OCI-LY7 (cell line): ENCODE measurements at regions not wholly inside any gene's neighbourhood (a gene's known extent, or its start where the extent isn't known, plus 50 kb on each side); places are given as distances from the start of the nearest gene placed in this dataset.

Experiments
- EZH2phosphoT487 ChIP-seq: fragments of 200-600 bp; sonication (generic); IDR thresholded peaks from 2 replicates; pipeline ENCODE4 v1.6.1; 2018; ENCODE audit warnings: low read depth, borderline replicate concordance, mild to moderate bottlenecking, mixed run types, antibody characterized with exemption, low read length, moderate library complexity, mixed read lengths
- TF ChIP-seq, protein P1 (sequence below): fragments of 200-600 bp; sonication (generic); conservative IDR thresholded peaks from 2 replicates; pipeline ENCODE4 v1.5.1; 2014; ENCODE audit warnings: mild to moderate bottlenecking, antibody characterized with exemption, low read length, moderate library complexity, mixed read lengths

GRCh38 chr6:43974643-43975230 is 152.5 kb downstream of the MRPL14 start:
- TF ChIP-seq, protein P1, sequence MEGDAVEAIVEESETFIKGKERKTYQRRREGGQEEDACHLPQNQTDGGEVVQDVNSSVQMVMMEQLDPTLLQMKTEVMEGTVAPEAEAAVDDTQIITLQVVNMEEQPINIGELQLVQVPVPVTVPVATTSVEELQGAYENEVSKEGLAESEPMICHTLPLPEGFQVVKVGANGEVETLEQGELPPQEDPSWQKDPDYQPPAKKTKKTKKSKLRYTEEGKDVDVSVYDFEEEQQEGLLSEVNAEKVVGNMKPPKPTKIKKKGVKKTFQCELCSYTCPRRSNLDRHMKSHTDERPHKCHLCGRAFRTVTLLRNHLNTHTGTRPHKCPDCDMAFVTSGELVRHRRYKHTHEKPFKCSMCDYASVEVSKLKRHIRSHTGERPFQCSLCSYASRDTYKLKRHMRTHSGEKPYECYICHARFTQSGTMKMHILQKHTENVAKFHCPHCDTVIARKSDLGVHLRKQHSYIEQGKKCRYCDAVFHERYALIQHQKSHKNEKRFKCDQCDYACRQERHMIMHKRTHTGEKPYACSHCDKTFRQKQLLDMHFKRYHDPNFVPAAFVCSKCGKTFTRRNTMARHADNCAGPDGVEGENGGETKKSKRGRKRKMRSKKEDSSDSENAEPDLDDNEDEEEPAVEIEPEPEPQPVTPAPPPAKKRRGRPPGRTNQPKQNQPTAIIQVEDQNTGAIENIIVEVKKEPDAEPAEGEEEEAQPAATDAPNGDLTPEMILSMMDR = no peak
- TF ChIP-seq EZH2phosphoT487 = no peak
